ENCODE measurements at regions not wholly inside any gene's neighbourhood (a gene's known extent, or its start where the extent isn't known, plus 50 kb on each side); places are given as distances from the start of the nearest gene placed in this dataset.

DNA sequence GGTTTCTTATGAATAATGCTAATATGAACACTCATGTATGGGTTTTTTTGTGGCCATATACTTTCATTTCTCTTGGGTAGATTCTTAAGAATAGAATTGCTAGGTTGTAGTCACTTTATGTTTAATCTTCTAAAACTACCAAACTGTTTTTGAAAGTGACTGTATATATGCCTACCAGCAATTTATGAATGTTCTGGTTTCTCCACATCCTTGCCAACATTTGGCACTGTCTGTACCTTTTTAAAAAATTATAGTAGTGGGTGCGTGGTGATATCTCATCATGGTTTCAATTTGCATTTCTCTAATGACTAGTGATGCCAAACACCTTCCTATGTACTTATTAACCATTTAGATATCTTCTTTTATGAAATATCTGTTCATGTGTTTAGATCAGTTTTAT lies 110.6 kb upstream of the RIOK3 start:
- H3K9me3 Mint-ChIP-seq = no peaks in the 10 kb centered on the region
- peaks cover 4% of the 10 kb centered on the region for H3K4me1 Mint-ChIP-seq
- no peak for ATAC-seq (ENCODE audit: low read depth)
- no peak overlapping the region for H3K4me3 Mint-ChIP-seq
- H3K27me3 Mint-ChIP-seq = no peaks in the 10 kb centered on the region
- H3K36me3 Mint-ChIP-seq (ENCODE audit: low read depth) = peaks cover 23% of the 10 kb centered on the region
- CTCF ChIA-PET = no interaction called here
- no peak for DNase-seq
- no peak overlapping the region for H3K27ac Mint-ChIP-seq
- TF ChIP-seq, protein P1, sequence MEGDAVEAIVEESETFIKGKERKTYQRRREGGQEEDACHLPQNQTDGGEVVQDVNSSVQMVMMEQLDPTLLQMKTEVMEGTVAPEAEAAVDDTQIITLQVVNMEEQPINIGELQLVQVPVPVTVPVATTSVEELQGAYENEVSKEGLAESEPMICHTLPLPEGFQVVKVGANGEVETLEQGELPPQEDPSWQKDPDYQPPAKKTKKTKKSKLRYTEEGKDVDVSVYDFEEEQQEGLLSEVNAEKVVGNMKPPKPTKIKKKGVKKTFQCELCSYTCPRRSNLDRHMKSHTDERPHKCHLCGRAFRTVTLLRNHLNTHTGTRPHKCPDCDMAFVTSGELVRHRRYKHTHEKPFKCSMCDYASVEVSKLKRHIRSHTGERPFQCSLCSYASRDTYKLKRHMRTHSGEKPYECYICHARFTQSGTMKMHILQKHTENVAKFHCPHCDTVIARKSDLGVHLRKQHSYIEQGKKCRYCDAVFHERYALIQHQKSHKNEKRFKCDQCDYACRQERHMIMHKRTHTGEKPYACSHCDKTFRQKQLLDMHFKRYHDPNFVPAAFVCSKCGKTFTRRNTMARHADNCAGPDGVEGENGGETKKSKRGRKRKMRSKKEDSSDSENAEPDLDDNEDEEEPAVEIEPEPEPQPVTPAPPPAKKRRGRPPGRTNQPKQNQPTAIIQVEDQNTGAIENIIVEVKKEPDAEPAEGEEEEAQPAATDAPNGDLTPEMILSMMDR (IDR thresholded peaks at IDR 0.05) = no peak
- intact Hi-C loops (cut with micrococcal nuclease) = no loop called here
- POLR2A ChIA-PET = no interaction called here

- no peak for DNase-seq
- Mint-ChIP-seq H3K27ac (no peak overlapping the region), H3K36me3 (ENCODE audit: low read depth) (peaks cover 51% of the 10 kb centered on the region), H3K4me3 (no peak overlapping the region), H3K27me3 (no peaks in the 10 kb centered on the region), H3K9me3 (peaks cover 10% of the 10 kb centered on the region), H3K4me1 (peaks cover 15% of the 10 kb centered on the region)
- no peak for ATAC-seq (ENCODE audit: low read depth)
- ChIA-PET POLR2A (interaction anchor here (0.7 to 0.8 kb wide), 2 partner anchors 29 to 129 kb away, joined by 3 to 5 read pairs; no protein-coding TSS in a partner anchor), CTCF (no interaction called here)
- TF ChIP-seq, protein P1 (IDR thresholded peaks at IDR 0.05) = no peak
- intact Hi-C loops (cut with micrococcal nuclease) = loop anchor here (10.0 kb wide), 1 partner anchor 155 kb away; the partner anchor contains the start of gene RMC1
Observed at GRCh38 chr18:23350188-23350587, 102.9 kb upstream of the RIOK3 start.

GRCh38 chr18:23351521-23351920 lies 101.6 kb upstream of the RIOK3 start:
- Mint-ChIP-seq H3K9me3 (peaks cover 10% of the 10 kb centered on the region), H3K4me3 (no peak overlapping the region), H3K36me3 (ENCODE audit: low read depth) (peaks cover 59% of the 10 kb centered on the region), H3K27me3 (no peaks in the 10 kb centered on the region), H3K4me1 (peaks cover 15% of the 10 kb centered on the region), H3K27ac (no peak overlapping the region)
- DNase-seq (no peak), ATAC-seq (ENCODE audit: low read depth) (no peak)
- ChIA-PET CTCF (no interaction called here), POLR2A (no interaction called here)
- intact Hi-C loops (cut with micrococcal nuclease) = loop anchor here (10.0 kb wide), 1 partner anchor 153 kb away; the partner anchor contains the start of gene RMC1
- TF ChIP-seq, protein P1 (IDR thresholded peaks at IDR 0.05) = no peak

DNA sequence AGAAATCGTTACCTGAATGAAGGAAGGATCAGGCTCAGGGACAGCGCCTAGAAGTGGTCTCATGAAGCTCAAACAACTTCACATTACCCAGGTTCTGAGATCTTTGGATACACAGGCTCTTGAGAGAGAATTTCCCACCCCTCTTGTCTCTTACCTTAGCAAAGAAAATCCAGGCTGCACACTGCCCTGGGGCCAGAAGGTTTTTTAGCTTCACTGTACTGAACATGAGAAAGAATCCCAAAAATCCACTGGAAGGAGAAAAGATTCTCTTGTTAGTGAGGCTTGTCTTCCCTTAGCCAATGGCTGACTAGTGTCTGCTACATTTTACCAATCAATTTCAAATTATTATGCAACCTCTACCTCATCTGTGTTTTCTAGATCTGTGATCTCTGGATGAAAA lies 101.0 kb upstream of the RIOK3 start:
- CTCF ChIA-PET = interaction anchor here (0.8 kb wide), 1 partner anchor 27 kb away, joined by 3 read pairs; no protein-coding TSS in a partner anchor
- Mint-ChIP-seq H3K27me3 (no peaks in the 10 kb centered on the region), H3K36me3 (ENCODE audit: low read depth) (peaks cover 59% of the 10 kb centered on the region), H3K4me3 (no peak overlapping the region), H3K9me3 (peaks cover 10% of the 10 kb centered on the region), H3K4me1 (peaks cover 15% of the 10 kb centered on the region), H3K27ac (no peak overlapping the region)
- ATAC-seq (ENCODE audit: low read depth) = no peak
- POLR2A ChIA-PET = interaction anchor here (0.6 kb wide), 1 partner anchor 1613 kb away, joined by 5 read pairs; no protein-coding TSS in a partner anchor
- no peak for DNase-seq
- TF ChIP-seq, protein P1 (IDR thresholded peaks at IDR 0.05) = no peak
- intact Hi-C loops (cut with micrococcal nuclease) = loop anchor here (10.0 kb wide), 1 partner anchor 153 kb away; the partner anchor contains the start of gene RMC1

GRCh38 chr18:23353459-23353858 lies 99.6 kb upstream of the RIOK3 start:
- CTCF ChIA-PET = interaction anchor here (1.0 to 1.5 kb wide), 2 partner anchors 25 to 222 kb away, joined by 3 read pairs; no protein-coding TSS in a partner anchor
- ATAC-seq (ENCODE audit: low read depth) (peak; percentile 14), DNase-seq (no peak)
- H3K27me3 Mint-ChIP-seq = no peaks in the 10 kb centered on the region
- TF ChIP-seq, protein P1 (IDR thresholded peaks at IDR 0.05) = no peak
- peaks cover 24% of the 10 kb centered on the region for H3K4me1 Mint-ChIP-seq
- H3K4me3 Mint-ChIP-seq = no peak overlapping the region
- intact Hi-C loops (cut with micrococcal nuclease) = loop anchor here (10.0 kb wide), 1 partner anchor 151 kb away; the partner anchor contains the start of gene RMC1
- H3K36me3 Mint-ChIP-seq (ENCODE audit: low read depth) = peaks cover 71% of the 10 kb centered on the region
- H3K27ac Mint-ChIP-seq = no peak overlapping the region
- H3K9me3 Mint-ChIP-seq = peaks cover 10% of the 10 kb centered on the region
- POLR2A ChIA-PET = interaction anchor here (0.6 to 1.7 kb wide), 3 partner anchors 93 to 145 kb away, joined by 3 to 6 read pairs (median 5); no protein-coding TSS in a partner anchor

Data from activated B cell treated with CpG ODN at 0.5 μM for 24 hours (primary cell).